H1 (cell line): ENCODE measurements at regions not wholly inside any gene's neighbourhood (a gene's known extent, or its start where the extent isn't known, plus 50 kb on each side); places are given as distances from the start of the nearest gene placed in this dataset.

Experiments
- BACH1 ChIP-seq: IDR thresholded peaks from 2 replicates; pipeline ENCODE4 v1.6.1; 2012; ENCODE audit warnings: low read length, improper control_type of control experiment
- BRCA1 ChIP-seq: IDR thresholded peaks from 2 replicates; pipeline ENCODE4 v1.6.1; 2012; ENCODE audit warnings: low read depth, low read length, improper control_type of control experiment
- CBX5 ChIP-seq: fragments of 300-800, 300-1000 bp; sonication (generic); IDR thresholded peaks from 2 replicates; pipeline ENCODE4 v1.7.1; 2016; ENCODE audit warnings: antibody characterized with exemption, low read length, low read depth
- CBX8 ChIP-seq: fragments of 300-800, 300-1000 bp; sonication (generic); IDR thresholded peaks from 2 replicates; pipeline ENCODE4 v1.7.1; 2016; ENCODE audit warnings: low read depth, low read length, borderline replicate concordance
- CEBPB ChIP-seq: IDR thresholded peaks from 2 replicates; pipeline ENCODE4 v1.6.1; 2012; ENCODE audit warnings: low read depth, low read length
- JUN ChIP-seq: IDR thresholded peaks from 2 replicates; pipeline ENCODE4 v1.6.1; 2011; ENCODE audit warnings: low read depth, mild to moderate bottlenecking, improper control_type of control experiment, low read length
- MAFK ChIP-seq: IDR thresholded peaks from 2 replicates; pipeline ENCODE4 v1.6.1; 2012; ENCODE audit warnings: low read depth, mild to moderate bottlenecking, improper control_type of control experiment, low read length
- POLR2A ChIP-seq, 2 experiments: IDR thresholded peaks; 1 replicate in 1 of 2; 2 replicates in 1 of 2; pipeline ENCODE4 v1.6.1; 2011; ENCODE audit warnings: low read depth in 2 of 2, low read length in 2 of 2, mild to moderate bottlenecking in 2 of 2; ENCODE audit errors: control extremely low read depth in 1 of 2
- POLR2AphosphoS5 ChIP-seq: IDR thresholded peaks from 2 replicates; pipeline ENCODE4 v1.6.1; 2011; ENCODE audit warnings: low read depth, low read length
- SP1 ChIP-seq: IDR thresholded peaks from 2 replicates; pipeline ENCODE4 v1.6.1; 2011; ENCODE audit warnings: low read depth, low read length
- SRF ChIP-seq: IDR thresholded peaks from 2 replicates; pipeline ENCODE4 v1.6.1; 2011; ENCODE audit warnings: mild to moderate bottlenecking, low read depth, low read length, moderate library complexity
- TF ChIP-seq, protein P1 (sequence below), 3 experiments: IDR thresholded peaks; 1 replicate in 2 of 3; 2 replicates in 1 of 3; pipeline versions ENCODE4 v1.5.1 to v1.6.1; 2011; ENCODE audit warnings: low read length in 3 of 3, mild to moderate bottlenecking in 3 of 3, inconsistent platforms in 2 of 3, low read depth in 1 of 3, moderate library complexity in 1 of 3; ENCODE audit not compliant: insufficient read depth in 1 of 3; ENCODE audit errors: control extremely low read depth in 1 of 3

DNA sequence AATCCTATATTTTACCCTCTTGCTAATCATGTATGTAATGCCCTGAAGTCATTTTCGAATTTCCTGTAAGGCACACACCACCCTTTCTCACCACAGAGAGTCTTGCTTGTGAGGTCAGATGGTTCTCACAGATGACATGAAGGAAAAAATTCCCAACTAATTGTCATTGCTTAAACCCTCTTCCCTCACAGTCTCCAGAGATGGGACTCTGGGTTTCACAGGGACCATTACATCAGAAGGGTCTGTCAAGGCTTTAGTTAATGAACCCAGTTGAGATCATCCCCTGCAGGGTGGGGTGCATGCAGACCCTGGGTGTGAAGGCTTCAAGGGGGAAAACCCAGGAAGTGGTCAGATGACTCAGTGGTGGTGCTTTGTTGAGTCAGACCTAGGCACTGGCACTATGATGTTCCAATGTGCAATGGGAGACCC is 229.6 kb downstream of the BCAT1 start:
- TF ChIP-seq CBX5: no peak
- TF ChIP-seq, protein P1, sequence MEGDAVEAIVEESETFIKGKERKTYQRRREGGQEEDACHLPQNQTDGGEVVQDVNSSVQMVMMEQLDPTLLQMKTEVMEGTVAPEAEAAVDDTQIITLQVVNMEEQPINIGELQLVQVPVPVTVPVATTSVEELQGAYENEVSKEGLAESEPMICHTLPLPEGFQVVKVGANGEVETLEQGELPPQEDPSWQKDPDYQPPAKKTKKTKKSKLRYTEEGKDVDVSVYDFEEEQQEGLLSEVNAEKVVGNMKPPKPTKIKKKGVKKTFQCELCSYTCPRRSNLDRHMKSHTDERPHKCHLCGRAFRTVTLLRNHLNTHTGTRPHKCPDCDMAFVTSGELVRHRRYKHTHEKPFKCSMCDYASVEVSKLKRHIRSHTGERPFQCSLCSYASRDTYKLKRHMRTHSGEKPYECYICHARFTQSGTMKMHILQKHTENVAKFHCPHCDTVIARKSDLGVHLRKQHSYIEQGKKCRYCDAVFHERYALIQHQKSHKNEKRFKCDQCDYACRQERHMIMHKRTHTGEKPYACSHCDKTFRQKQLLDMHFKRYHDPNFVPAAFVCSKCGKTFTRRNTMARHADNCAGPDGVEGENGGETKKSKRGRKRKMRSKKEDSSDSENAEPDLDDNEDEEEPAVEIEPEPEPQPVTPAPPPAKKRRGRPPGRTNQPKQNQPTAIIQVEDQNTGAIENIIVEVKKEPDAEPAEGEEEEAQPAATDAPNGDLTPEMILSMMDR (IDR thresholded peaks at IDR 0.05; ENCODE audit: control extremely low read depth in 1 of 3, insufficient read depth in 1 of 3, low read depth in 1 of 3, low read length in 3 of 3): no peak
- no peak for TF ChIP-seq SP1
- no peak for TF ChIP-seq JUN
- TF ChIP-seq CEBPB: no peak
- no peak for TF ChIP-seq SRF
- no peak for TF ChIP-seq POLR2A (IDR thresholded peaks at IDR 0.05; ENCODE audit: control extremely low read depth in 1 of 2, low read depth in 2 of 2, low read length in 2 of 2)
- TF ChIP-seq MAFK: no peak
- TF ChIP-seq BACH1: no peak
- no peak for TF ChIP-seq BRCA1
- no peak for TF ChIP-seq POLR2AphosphoS5
- no peak for TF ChIP-seq CBX8
